HL-60/S4 (cell line): ENCODE measurements at regions not wholly inside any gene's neighbourhood (a gene's known extent, or its start where the extent isn't known, plus 50 kb on each side); places are given as distances from the start of the nearest gene placed in this dataset.

ENCODE experiments used
- in situ Hi-C: fragments of 300-500 bp; cut with MboI; formaldehyde crosslinking; loops from 2 replicates; pipeline ENCODE4 v1.14.3; 2022; ENCODE audit warnings: low sequenced_read_pairs

DNA sequence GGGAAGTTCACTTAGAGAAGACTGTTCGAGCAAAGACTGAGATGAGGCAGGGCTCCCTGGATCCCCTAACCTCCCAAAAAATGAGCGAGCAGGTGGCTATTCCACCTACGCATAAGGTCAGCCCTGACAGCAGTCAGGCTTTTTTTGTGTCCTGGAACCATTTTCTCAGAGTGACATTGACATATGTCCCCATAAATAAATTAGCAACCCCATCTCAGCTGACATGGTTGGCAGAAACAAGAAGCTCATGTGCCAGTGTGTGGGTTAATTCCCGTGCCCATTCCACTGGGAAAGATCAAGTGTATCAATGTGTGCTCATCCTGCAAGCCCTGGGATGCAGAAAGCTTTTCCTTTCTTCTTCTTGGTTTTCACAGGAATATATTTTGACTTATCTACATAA is 740.4 kb upstream of the CELF4 start:
- in situ Hi-C loops = no loop called here

DNA sequence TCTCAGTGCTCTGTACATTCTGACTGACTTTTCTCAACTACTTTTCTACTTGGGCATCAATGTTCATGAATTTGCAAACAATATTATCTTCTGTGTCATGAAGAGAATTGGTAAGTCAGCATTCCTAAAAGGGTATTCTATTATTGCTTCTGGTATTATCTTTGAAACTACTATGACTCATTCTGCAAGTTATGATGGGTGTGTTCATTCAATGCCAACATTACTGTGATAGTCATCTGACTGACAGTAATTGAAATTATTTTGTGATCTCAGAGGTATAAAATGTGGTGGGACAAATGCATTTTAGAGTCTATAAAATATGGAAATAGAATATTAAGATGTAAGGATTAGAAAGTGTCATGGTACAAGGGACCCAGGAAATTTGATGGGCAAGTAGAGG is 736.0 kb upstream of the CELF4 start:
- in situ Hi-C loops = no loop called here

DNA sequence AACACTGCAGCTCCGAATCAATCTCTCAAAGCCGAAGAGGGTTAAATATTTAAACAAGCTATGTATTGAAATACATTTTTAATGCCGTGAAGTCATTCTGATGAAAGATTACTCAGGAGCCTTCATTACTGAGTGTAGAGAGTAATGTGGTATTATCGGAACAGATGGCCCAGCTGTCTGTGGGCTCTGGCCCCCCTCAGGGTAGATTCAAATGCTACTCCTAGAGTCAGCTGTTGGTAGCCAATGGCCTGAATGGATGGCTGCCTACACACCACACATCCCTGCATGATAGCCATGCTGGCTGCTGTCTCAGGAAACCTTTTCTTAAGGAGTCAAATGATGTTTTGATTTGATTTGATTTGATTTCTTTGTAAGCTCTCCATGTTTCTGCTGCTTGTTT is 732.3 kb upstream of the CELF4 start:
- in situ Hi-C loops = no loop called here

DNA sequence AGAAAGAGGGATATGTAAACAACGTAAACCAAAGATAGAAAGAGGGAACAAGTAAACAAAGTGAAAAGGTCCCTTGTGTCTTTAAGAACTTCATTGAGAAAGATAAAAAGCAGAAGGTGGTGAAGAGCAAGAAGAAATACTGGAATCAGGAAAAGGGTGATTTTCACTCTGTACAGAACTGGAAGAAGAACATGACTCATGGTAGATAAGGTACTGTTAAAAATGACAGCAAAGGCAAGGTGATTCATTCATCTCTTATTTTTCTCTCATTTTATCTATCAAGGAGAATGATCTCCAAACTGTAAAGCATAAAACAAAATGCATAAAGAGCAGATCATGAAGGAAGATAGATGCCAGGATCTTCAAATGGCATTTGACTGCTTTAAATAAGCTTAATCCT is 724.6 kb upstream of the CELF4 start:
- in situ Hi-C loops = no loop called here

DNA sequence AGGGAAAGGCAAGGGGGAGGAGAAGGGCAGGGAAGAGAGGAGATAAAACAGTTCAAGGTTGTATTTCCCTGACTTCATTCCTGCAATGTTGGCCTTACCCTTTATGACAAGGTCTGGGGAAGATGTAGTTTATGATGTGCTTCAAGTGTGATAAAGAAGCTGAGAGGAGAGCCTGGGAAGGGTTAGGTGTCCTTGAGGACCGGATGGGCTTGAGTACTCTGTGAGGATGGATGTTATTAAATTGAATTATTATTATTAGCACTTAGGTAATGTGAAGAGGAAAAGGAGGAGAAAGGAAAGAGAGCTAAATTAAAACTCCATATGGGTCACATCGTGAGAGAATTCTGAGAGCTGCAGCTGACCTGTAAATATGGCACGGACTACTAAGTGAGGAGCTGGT is 719.4 kb upstream of the CELF4 start:
- in situ Hi-C loops = no loop called here

DNA sequence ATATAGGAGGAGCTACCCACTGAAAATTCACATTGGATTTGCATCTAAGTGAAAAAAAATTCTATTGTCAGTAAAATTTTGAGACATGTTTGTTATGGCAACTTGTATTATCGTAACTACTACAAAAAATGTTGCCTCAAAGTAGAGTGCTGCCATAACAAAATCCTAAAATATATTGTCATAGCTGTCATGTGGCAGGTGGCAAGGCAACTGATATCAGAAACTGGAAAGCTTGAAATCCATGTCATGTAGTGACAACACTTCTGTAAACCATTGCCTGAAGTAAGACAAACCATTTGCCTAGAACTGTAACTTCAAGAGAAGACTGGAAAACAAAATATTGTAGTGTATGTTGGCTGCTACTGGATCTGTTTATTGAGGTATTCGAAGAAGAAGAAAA is 697.5 kb upstream of the CELF4 start:
- in situ Hi-C loops = no loop called here

DNA sequence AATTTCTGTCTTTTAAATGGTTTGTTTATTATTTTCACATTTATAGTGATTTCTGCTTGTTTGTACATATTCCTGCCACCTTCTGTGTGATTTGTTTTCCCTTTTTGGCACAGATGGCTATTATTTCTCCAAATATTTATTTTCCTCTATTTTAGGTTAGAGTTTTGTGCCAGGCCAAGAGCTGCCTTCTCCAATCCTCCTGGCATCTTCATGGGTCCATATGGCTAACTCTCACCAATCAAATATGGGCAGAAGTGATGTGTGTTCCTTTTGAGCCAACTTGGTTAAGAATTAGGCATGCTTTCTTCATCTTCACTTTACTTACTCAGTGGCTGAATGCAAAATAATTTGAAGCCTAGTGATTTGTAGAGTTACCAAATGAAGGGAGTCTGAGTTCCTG is 697.1 kb upstream of the CELF4 start:
- in situ Hi-C loops = no loop called here

DNA sequence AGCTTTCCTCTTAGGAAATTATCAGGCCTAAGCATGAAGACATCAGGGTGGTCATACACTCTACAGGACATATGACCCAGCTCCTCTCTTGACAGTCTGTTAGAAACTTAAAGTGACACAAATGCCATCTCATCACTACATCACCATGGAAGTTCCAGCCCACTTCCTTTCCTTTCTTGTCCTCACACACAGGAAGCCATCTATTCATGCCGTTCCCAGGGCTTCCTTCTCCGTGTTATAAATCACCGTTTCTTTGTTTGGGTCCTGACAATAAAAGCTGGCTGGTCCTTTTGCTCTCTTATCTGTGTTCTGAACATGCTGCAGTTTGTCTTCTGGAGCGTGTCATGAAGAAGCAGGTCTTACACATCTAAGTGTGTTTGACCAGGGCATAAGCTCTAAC is 692.1 kb upstream of the CELF4 start:
- in situ Hi-C loops = no loop called here

DNA sequence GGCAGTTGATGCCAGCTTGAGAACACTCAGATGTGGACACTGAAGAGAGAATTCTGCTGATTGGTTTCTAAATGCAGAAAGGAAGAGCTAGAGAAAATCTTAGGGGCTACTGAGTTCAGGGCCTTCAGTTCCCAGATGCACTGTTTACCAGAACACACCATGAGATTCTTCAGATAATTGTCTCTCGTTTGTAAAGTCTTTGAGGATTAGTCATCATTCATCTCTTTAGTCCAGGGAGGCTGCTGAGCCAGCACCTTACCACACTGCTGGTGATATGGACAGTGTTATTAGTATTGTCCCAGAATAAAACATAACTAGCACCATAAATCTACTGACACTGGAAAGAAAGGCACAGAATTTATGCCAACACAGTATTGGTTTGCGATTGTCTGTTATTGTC is 690.8 kb upstream of the CELF4 start:
- in situ Hi-C loops = no loop called here

DNA sequence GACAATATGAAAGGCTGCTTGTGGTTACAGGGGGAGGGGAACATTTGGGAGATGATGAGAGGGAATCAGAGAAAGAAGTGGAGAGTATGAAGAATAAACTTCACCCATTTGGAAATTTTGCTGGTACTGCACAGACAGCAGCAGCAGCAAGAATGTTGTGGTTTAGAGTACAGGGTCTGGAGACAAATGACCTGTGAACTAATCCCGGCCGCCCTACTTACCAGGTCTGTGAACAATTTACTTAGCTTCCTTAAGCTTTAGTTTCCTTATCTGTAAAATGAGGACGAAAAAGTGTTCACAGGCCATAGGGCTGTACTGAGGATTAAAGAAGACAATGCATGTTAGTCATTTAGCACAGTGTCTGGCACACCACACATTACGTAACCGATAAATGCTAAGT is 685.4 kb upstream of the CELF4 start:
- in situ Hi-C loops = no loop called here

DNA sequence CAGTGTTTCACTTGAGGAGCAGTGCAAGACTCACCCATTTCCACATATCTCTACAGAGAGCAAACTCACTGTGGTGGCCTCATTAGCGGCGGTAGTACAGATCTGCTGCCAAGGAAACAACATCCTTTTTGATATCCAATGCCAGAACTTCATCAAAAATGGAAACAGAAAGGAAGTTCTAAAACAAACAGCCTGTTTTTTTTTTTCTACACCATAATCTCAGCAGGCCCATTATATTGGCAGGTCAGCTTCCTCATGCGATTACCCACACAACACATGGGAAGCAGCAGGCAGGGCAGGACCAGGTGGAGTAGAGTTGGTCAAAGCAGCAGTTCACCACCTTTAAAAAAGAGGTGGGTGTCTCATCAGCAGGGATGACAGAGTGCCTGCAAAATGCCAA is 678.9 kb upstream of the CELF4 start:
- in situ Hi-C loops = no loop called here

DNA sequence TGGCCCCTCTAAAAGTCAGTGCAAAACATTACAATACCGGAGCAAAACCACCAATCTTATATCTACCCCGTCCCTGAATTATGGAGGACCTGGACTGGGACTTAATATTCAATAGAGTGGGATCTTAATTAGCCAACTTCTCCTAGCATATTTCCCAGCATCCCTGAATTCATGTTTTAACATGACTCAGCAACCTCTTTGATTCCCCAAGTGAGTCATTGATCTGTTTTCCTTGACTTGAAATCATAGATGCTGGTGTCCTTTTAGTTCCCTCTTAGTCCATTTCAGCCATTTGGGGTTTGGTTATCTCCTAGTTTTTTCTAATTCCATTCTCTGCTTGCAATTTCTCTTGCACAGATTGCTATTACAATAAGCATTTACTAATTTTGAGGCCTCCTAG is 677.7 kb upstream of the CELF4 start:
- in situ Hi-C loops = no loop called here

DNA sequence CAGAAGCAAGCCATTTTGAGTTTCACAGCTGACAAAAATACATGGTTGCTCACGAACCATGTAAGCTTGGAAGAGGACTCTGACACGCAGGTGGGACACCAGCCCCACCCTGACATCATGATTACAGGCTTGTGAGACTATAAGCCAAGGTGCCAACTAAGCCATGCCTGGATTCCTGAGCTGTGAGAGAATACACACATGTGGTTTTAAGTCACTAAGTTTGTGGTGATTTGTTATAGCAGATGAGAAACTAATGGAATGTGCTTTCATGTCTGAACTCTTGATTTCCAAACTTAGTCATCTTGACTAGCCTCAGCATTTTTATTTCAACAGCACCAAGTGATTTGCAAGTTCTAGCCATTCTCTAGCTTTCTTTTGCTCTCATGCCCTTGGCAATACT is 676.1 kb upstream of the CELF4 start:
- in situ Hi-C loops = no loop called here

DNA sequence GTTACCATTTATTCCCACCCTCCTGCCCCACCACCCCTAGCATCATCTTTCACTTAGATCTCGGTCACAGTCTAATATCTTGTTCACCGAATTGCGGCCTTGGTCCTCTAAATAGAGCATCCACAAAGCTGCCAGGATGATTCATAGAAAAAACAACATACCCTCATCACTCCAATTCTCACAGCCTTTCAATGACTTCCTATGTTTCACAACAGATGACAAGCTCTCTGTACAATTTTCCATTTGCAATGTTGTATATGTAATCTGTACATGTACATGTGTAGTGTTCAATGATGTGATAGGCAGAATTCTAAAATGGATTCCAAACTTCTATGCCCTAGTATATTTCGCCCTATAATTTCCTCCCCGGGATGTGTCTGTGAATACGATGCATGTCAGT is 675.6 kb upstream of the CELF4 start:
- in situ Hi-C loops = no loop called here

DNA sequence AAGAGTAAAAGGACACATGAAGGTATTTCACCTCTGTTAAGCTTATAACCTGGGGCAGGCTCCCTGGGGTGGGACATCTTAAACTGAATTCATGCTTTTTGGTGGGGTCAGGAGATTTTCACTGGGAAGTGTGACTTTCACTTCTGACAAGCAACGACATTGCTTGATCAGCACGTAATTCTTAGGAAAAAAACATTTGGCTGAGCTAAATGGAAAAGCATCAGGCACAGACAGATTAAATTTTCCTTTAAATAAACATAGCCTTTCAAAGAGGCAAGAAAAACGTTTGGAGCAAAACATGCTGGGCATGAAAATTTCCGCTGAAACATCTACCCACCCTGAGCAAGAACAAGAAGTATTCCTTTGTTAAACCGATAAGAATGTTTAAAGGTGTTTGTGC is 674.0 kb upstream of the CELF4 start:
- in situ Hi-C loops = no loop called here

DNA sequence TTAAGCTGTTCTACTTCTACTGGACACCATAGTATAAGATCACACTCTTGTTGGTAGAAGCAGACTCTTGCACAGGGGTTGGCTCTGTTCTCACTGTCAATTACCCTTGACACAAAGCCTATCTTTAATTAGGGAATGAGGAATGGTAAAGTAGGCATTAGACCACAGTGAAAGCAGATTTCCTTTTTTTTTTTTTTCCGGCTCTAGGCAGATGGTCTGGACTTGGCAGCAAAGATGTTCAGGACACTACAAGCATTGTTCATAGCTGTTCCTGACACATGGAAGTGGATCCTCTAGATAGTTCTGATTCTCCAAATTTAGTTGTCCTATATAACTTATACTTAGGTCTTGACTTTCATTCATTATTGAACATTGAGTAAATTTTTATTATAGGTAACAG is 672.2 kb upstream of the CELF4 start:
- in situ Hi-C loops = no loop called here

DNA sequence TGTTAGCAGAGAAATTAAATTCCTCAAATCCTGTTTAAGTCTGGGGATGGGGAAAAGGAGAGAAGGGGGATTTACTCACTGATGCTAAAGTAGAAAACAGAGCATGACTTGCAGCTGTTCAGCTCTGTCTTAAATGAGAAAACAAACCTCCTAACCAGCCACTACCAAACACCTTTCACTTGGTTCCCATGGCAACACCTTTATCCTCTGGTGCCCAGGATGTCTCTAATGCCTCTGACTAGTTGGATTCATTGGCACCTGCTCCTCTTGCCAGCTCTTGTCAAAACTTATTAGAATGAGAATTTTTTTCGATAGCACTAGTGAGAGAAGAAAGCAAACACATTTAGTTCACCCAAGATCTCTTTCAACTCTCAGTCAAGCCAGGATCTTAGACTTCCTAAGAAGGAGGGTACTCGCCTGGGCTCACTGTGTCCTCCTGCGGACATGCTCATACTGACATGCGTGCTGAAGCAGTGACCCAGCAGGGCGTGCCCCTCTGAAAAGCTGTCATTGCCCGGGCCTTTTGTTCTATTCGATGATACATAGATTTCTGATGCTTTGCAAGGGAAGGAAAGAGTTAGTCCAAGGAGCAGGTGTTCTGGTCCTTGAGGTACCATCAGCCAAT is 656.0 kb upstream of the CELF4 start:
- in situ Hi-C loops = no loop called here

DNA sequence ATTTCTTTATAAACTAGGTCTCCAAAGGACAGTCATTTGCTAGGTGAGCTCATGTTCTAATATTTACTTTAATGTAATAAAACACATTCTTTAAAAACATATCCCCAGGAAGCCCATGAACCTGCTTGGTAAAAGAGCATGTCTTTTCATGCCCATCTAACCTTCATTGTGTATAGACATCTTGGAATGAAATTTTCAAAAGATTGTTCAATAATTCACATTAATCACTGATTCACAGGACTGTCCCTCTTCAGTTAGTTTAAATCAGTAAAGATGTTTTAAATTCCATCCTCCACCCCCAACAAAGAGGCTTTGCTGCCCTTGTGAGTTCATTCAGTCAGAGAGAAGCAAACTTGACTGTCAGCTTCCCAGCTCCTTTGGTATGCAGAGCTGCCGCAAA is 633.4 kb upstream of the CELF4 start:
- in situ Hi-C loops = no loop called here

DNA sequence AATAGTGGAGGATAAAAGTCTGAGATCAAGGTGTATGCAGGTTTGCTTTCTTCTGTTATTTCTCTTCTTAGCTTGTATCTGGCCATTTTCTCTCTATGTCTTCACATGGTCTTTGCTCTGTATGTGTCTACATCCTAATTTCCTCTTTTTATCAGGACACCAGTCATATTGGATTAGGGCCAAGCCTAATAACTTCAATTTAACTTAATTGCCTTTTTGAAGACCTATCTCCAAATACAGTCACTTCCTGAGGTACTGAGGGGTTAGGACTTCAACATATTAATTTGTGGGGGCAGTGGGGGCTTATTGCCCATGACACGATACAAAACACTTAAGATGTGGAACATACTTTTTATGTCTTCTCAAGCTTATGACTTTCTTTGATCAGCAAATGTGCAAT is 632.9 kb upstream of the CELF4 start:
- in situ Hi-C loops = no loop called here

DNA sequence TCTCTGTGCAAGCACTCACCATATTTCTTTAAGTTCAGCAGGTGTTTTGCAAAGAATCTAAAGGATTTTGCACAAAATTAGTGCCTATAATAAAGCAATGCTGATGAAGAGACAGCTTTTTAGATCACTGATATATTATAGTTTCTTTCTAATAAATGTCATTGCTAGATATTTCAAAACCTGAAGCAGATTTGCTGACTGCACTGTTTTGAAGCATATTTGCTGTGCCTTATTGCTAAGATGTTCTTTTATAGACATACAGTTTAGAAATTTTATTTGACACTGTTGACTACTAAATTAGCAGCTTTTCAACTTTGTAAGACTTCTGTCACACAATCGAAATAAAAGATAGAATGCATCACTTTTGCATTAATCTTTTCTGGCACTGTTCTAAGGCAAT is 620.9 kb upstream of the CELF4 start:
- in situ Hi-C loops = no loop called here

DNA sequence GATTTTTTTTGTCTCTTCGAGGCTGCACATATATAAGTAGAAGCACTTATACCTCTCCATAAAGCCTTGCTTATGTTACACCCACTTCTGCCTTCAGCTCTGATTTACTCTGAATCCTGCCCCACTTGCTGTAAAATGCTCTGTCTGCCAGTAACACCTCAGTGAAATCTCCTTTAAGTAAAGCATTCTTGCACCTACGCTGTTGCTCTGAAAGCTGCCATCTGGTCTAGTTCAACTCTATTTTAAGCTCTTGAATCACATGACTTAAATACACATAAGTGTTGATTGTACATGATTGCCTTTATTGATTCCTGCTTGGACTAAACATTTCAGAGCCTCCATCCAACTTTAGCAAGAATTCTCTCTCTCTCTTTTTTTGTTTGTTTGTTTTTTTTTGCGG is 609.0 kb upstream of the CELF4 start:
- in situ Hi-C loops = no loop called here

DNA sequence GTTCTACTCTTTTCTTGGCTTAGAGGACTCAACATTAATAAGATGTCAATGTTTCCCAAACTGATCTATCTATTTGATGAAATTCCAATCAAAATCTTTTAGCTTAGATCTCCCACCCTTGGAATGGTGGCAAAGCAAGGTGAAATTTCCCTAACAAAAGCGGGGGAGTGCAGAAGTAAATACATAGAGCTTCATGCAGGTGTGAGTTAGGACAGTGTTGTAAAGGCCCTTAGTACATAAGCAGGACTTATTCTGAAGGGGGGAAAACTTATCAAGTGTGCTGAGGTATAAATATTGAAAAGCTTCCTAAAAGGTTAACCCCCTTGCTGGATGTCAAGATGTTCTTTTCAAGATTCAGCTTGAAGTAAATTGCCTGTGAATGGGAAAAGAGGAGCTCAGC is 608.6 kb upstream of the CELF4 start:
- in situ Hi-C loops = no loop called here

DNA sequence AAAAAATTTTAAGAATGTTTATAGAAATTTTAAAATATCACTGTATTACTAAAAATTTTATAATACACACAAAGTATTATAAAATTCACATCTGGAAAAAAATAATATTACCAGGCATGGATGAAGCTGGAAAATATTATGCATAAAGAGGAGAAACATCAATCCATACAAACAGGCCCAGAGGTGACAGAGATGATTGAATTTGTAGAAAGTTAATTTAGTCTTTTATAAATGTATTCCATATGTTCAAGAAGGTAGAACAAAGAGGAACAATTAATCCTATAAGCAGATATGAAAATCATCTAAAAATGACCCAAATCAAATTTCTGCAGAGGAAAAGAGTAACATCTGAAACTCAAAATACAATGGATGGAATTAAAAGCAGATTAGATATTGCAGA is 605.2 kb upstream of the CELF4 start:
- in situ Hi-C loops = no loop called here

DNA sequence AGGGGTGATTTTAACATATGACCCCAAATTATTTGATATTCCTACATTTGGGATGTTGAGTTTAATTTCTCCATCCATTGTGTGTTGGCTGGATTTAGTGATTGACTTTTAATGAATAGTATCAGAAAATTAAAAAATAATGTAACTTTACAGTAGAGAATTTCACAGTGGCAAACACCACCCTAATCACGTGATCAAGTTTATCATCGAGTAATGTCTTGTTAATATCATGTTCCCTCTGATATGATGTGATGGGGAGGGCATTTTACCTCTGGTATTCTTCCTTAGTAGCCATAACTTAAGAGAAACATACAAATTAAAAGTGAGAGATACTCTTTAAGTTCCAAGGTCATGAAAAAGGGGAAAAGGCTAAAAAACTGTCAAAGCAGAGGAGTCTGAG is 602.0 kb upstream of the CELF4 start:
- in situ Hi-C loops = no loop called here
